Smooth muscle cell (in vitro differentiated cells): ENCODE measurements at regions not wholly inside any gene's neighbourhood (a gene's known extent, or its start where the extent isn't known, plus 50 kb on each side); places are given as distances from the start of the nearest gene placed in this dataset.
"Not testable (repeated sequence)": the region's sequence is repeated elsewhere in the genome, so short reads cannot be mapped to it uniquely, and the experiment has no call there.

Source experiments
- DNase-seq: peaks from one replicate; lab custom pipeline; 2025; ENCODE audit not compliant: unreplicated experiment; lab: John Stamatoyannopoulos, UW
- H2AFZ ChIP-seq: fragments of 200-600 bp; sonication (generic); 2 replicates; pipeline ENCODE4 v1.6.0; 2016; ENCODE audit warnings: antibody characterized with exemption, low read depth, mild to moderate bottlenecking
- H3F3A ChIP-seq: fragments of 200-600 bp; sonication (generic); 2 replicates; pipeline ENCODE4 v1.6.0; 2017; ENCODE audit warnings: antibody characterized with exemption, low read depth
- H3K27ac ChIP-seq: fragments of 200-600 bp; sonication (generic); 2 replicates; pipeline ENCODE4 v1.5.1; 2016; ENCODE audit warnings: low read depth, mild to moderate bottlenecking
- H3K27me3 ChIP-seq: fragments of 200-600 bp; sonication (generic); 2 replicates; pipeline ENCODE4 v1.6.1; 2016; ENCODE audit warnings: low read depth, mild to moderate bottlenecking
- H3K36me3 ChIP-seq: fragments of 200-600 bp; sonication (generic); 2 replicates; pipeline ENCODE4 v1.5.1; 2016; ENCODE audit warnings: low read depth
- H3K4me1 ChIP-seq: fragments of 200-600 bp; sonication (generic); 2 replicates; pipeline ENCODE4 v1.5.1; 2016; ENCODE audit warnings: low read depth
- H3K4me2 ChIP-seq: fragments of 200-600 bp; sonication (generic); 2 replicates; pipeline ENCODE4 v1.6.0; 2016; ENCODE audit warnings: mild to moderate bottlenecking
- H3K4me3 ChIP-seq: fragments of 200-600 bp; sonication (generic); 2 replicates; pipeline ENCODE4 v1.5.1; 2016; ENCODE audit warnings: mild to moderate bottlenecking
- H3K79me2 ChIP-seq: fragments of 200-600 bp; sonication (generic); 2 replicates; pipeline ENCODE4 v1.6.0; 2016; ENCODE audit warnings: low read depth, mild to moderate bottlenecking
- H3K9ac ChIP-seq: fragments of 200-600 bp; sonication (generic); 2 replicates; pipeline ENCODE4 v1.6.0; 2016; ENCODE audit warnings: low read depth
- H3K9me3 ChIP-seq: fragments of 200-600 bp; sonication (generic); replicated peaks from 2 replicates; pipeline ENCODE4 v1.5.1; 2016; ENCODE audit warnings: low read depth
- H4K20me1 ChIP-seq: fragments of 200-600 bp; sonication (generic); 2 replicates; pipeline ENCODE4 v1.6.0; 2016; ENCODE audit warnings: low read depth
- CTCF ChIP-seq: fragments of 200-600 bp; sonication (generic); IDR thresholded peaks from 2 replicates; pipeline ENCODE4 v1.5.1; 2017; ENCODE audit warnings: borderline replicate concordance, mild to moderate bottlenecking, antibody characterized with exemption; ENCODE audit not compliant: insufficient read depth, poor library complexity, severe bottlenecking
- WGBS: methylation state at CpG from one replicate; pipeline ENCODE4 v1.1.7; 2016; ENCODE audit warnings: low lambda C conversion rate; 5-methylcytosine and 5-hydroxymethylcytosine counted together

DNA sequence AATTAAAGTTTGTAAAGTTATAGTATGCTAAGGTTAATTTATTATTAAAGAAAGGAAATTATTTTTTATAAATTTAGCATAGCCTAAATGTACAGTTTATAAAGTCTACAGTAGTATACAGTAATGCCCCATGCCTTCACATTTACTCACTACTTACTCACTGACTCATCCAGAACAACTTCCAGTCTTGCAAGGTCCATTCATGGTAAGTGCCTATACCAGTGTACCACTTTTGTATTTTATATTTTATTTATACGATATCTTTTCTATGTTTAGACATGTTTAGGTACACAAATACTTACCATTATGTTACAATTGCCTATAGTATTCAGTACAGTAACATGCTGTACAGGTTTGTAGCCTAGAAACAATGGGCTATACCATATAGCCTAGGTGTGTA lies 95.1 kb upstream of the GRIN2B start:
- H3K27me3 ChIP-seq: no peaks in the 10 kb centered on the region
- H2AFZ ChIP-seq: no peak overlapping the region
- no peaks in the 10 kb centered on the region for H3K36me3 ChIP-seq
- H3K4me3 ChIP-seq: no peak overlapping the region
- DNase-seq: no peak
- no peaks in the 10 kb centered on the region for H3K79me2 ChIP-seq
- H3F3A ChIP-seq: no peaks in the 10 kb centered on the region
- TF ChIP-seq CTCF: no peak
- H3K9me3 ChIP-seq: no peaks in the 10 kb centered on the region
- H3K27ac ChIP-seq: no peak overlapping the region
- no peak overlapping the region for H3K4me2 ChIP-seq
- H4K20me1 ChIP-seq: no peaks in the 10 kb centered on the region
- no peak overlapping the region for H3K9ac ChIP-seq
- no peaks in the 10 kb centered on the region for H3K4me1 ChIP-seq
- WGBS: 76% methylated on average over 1 of the region's 1 CpG

DNA sequence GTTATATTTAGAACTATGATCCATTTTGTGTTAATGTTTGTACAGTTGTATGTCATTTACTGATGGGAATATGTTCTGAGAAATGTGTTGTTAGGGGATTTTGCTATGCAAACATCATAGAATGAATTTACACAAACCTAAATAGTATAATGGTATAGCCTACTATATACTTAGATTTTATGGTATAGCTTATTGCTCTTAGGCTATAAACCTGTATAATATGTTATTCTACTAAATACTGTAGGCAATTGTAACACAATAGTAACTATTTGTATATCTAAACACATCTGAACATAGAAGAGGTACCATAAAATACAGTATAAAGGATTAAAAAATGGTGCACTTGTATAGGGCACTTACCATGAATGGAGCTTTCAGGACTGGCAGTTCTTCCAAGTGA lies 105.4 kb upstream of the GRIN2B start:
- H3K79me2 ChIP-seq: no peaks in the 10 kb centered on the region
- H3K27ac ChIP-seq: no peak overlapping the region
- H3K4me2 ChIP-seq: no peak overlapping the region
- no peaks in the 10 kb centered on the region for H3F3A ChIP-seq
- H2AFZ ChIP-seq: no peak overlapping the region
- no peaks in the 10 kb centered on the region for H4K20me1 ChIP-seq
- H3K27me3 ChIP-seq: no peaks in the 10 kb centered on the region
- no peak overlapping the region for H3K4me3 ChIP-seq
- no peak overlapping the region for H3K9ac ChIP-seq
- H3K9me3 ChIP-seq: no peaks in the 10 kb centered on the region
- no peaks in the 10 kb centered on the region for H3K36me3 ChIP-seq
- TF ChIP-seq CTCF: no peak
- H3K4me1 ChIP-seq: no peaks in the 10 kb centered on the region
- DNase-seq: no peak

GRCh38 chr12:14099994-14100393 lies 118.6 kb upstream of the GRIN2B start:
- Histone ChIP-seq H4K20me1 (no peaks in the 10 kb centered on the region), H3K9ac (no peak overlapping the region), H3F3A (no peaks in the 10 kb centered on the region), H3K27ac (no peak overlapping the region), H3K4me2 (no peak overlapping the region), H2AFZ (no peak overlapping the region), H3K4me3 (no peak overlapping the region), H3K4me1 (no peaks in the 10 kb centered on the region), H3K79me2 (no peaks in the 10 kb centered on the region), H3K27me3 (no peaks in the 10 kb centered on the region), H3K36me3 (no peaks in the 10 kb centered on the region), H3K9me3 (peaks cover 6% of the 10 kb centered on the region)
- WGBS: 85% methylated on average over 3 of the region's 3 CpGs
- DNase-seq: no peak
- TF ChIP-seq CTCF: no peak

DNA sequence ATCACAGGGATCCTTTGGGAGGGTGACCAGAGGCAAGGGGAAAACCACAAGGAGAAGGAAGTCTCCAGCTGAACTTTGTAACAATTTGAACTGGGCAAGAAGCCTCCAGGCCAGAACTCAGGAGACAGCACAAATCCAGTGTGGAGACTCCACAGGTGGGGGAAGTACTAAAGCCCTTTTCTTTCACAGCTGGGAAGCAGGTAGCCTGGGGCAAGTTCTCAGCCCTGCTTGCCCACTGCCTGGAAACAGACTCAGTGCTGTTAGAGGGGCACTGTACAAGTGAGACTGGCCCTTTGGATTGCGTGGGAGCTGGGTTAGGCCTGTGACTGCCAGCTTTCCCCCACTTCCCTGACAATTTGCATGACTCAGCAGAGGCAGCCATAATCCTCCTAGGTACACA lies 120.2 kb upstream of the GRIN2B start:
- H3K27me3 ChIP-seq, H3K4me3 ChIP-seq, H3K27ac ChIP-seq, H3K4me1 ChIP-seq, H3K36me3 ChIP-seq, H2AFZ ChIP-seq, H3K4me2 ChIP-seq, H3F3A ChIP-seq, H3K9me3 ChIP-seq, DNase-seq, H3K9ac ChIP-seq, H3K79me2 ChIP-seq, H4K20me1 ChIP-seq: not testable (repeated sequence)
- 90% methylated on average over 1 of the region's 1 CpG for WGBS
